Renal cortical epithelial cell (primary cell): ENCODE measurements at regions not wholly inside any gene's neighbourhood (a gene's known extent, or its start where the extent isn't known, plus 50 kb on each side); places are given as distances from the start of the nearest gene placed in this dataset.
"Not testable (repeated sequence)": the region's sequence is repeated elsewhere in the genome, so short reads cannot be mapped to it uniquely, and the experiment has no call there.

ENCODE experiments used
- DNase-seq: peaks from one replicate; pipeline ENCODE4 v3.0.0-alpha.2; 2011; ENCODE audit warnings: low read depth

- DNase-seq = not testable (repeated sequence)
These were observed 249.6 kb upstream of the RASGRP1 start for GRCh38 chr15:38814254-38814653.

- DNase-seq = no peak
These were observed 250.3 kb upstream of the RASGRP1 start for GRCh38 chr15:38814891-38815290.

DNA sequence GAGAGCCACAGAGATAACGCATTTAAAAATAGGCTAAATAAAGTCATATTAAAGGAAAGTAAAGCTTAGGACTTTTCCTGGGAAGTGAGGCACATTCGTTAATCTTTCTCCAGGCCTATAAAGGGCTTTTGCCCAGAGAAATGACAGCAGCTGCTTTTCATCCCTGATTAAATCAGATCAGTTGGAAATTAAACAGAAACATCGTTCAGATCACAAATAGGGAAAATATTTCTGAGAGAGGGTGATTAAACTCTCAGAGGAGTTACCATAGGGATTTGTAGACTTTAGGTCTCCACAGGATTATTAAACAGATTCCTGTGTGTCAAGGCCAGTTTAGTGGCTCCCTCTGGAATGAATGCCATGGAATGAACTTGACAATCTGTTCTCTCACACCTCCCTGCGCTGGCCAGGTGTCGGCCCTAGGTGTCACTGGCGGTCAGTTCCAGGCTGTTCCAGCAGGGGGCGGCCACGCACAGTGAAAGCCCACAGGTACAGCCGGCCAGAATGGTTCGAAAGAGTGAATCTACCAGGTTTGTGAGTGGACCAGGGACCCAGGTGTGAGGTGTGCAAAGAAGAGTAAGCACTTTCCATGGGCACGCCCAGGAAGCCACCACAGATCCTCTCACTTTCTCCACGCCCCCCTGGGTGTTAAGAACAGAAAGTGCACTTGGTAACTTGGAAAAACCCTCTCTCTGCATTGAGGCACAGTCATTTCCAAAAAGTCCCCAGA is 253.0 kb upstream of the RASGRP1 start:
- peak; percentile 62 for DNase-seq

DNA sequence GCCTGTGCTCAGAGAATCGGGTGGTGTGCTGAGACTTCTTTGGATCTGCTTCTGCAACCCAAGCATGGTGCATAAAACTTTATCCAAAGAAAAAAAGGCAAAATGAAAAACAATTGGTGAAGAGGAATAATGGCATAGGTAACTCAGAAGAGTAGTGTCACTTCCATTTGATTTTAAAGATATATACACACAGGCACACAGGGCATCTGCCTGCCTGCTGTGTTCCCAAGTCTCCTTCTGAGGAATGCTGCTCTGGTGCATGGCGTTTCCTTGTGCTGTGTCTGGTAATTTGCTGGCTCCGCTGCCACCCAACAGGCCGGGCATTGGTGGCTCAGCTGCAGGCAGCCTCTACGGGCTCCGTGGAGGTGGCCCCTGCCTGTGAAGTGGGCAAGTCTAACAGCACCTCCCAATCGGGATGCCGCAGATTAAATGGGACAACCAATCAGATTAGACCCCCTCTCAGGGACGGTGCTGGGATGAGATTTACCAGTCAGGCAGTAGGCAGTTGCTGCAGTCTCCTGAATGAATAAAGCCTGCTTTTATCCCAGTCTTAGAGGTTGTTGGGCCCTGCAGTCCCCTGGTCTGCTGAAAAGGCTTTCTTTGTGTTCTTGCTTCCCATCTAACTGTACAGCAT is 253.7 kb upstream of the RASGRP1 start:
- no peak for DNase-seq

GRCh38 chr15:38819387-38819950 is 254.9 kb upstream of the RASGRP1 start:
- DNase-seq = no peak

DNA sequence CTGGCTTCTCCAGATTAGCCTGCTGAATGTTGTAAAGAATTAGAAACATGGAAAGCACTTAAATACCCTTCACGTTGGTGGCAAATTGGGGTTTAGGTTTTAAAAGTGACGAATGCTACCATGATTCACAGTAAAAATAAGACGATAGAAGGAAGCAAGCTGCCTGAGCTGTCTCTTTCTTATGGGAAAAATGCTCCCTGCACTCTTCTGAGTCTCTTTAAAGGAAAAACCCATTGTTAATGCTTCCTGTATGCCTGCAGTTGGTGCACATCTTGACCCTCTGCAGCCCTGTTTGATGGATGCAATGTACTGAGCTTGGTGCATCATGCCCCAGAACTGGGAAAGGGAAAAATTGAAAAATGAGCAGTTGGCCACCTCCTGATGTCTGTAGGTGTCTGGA is 258.6 kb upstream of the RASGRP1 start:
- DNase-seq = no peak

DNA sequence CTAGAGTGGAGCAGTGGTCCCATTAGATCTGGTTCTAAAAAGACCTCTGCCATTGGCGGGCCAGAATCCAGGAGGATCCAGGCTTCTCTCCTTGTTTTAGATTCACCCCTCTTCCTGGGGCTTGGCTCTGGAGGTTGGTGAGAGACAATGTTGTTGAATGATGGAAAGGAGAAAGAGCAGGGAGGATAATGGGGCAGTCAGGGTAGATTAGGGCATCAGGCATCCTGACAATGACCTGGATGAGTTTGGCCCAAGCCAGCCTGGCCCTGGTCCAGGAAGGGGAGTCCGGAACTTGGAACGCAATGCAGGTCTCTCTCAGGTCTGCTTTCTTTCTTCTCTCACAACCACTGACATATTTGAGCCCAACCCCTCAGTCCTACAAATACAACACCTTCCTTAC is 260.1 kb upstream of the RASGRP1 start:
- DNase-seq = no peak

DNA sequence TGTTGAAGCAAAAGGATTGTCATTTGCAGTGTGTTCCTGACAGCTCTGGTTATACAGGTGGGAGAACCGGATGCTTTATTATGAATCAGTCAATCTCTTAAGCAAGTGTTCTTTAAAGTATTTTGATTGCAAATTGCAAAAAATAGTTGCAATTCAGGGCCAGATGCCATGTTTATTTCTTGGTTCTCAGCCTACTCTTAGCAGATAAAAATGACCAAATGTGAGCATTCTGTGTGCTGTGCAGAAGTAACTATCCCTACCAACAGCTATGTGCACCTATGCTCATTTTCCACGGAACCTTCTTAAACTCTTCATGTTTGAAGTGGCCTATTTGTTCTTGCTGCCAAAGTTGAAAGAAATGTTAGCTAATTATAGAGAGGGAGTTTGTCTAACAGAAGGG is 262.3 kb upstream of the RASGRP1 start:
- no peak for DNase-seq

GRCh38 chr15:38828031-38828532 is 263.5 kb upstream of the RASGRP1 start:
- peak; percentile 3 for DNase-seq

GRCh38 chr15:38829086-38829485 is 264.5 kb upstream of the RASGRP1 start:
- no peak for DNase-seq

- DNase-seq = no peak
These were observed 277.6 kb upstream of the RASGRP1 start for GRCh38 chr15:38842226-38842625.

GRCh38 chr15:38843051-38843501 is 278.5 kb upstream of the RASGRP1 start:
- no peak for DNase-seq

DNA sequence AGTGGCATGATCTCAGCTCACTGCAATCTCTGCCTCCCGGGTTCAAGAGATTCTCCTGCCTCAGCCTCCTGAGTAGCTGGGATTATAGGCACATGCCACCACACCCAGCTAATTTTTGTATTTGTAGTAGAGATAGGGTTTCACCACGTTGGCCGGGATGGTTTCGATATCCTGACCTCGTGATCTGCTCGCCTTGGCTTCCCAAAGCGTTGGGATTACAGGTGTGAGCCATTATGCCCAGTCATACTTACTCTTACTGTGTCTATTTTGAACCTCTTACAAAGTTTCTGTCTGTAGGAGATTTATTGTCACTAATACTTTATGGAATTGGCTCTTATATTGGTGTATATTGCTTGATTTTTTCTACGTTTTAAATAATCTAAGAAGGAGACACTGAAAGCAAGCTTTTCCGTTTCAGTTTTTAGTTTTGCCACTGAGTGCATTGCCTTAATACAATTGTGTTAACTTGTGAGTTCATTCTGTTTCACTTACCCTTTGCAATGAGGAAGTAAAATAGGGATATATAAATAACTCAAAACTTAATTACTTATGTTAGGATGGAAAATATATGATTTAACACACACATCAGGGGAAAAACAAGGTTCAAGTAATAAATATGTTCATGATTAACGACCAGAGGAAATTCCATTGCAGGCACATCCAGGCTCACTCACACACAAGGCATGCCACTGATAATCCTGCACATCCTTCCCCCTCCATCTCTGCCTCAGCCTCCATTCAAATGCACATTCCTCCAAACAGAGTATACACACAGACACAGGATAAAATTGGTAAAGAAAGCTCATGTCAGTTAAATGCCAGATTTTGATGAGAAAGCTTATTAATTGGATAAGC is 279.3 kb upstream of the RASGRP1 start:
- peak; percentile 26 for DNase-seq

GRCh38 chr15:38844736-38845135 is 280.1 kb upstream of the RASGRP1 start:
- DNase-seq = no peak

GRCh38 chr15:38846346-38846745 is 281.7 kb upstream of the RASGRP1 start:
- no peak for DNase-seq

- no peak for DNase-seq
These were observed 283.1 kb upstream of the RASGRP1 start for GRCh38 chr15:38847666-38848065.

DNA sequence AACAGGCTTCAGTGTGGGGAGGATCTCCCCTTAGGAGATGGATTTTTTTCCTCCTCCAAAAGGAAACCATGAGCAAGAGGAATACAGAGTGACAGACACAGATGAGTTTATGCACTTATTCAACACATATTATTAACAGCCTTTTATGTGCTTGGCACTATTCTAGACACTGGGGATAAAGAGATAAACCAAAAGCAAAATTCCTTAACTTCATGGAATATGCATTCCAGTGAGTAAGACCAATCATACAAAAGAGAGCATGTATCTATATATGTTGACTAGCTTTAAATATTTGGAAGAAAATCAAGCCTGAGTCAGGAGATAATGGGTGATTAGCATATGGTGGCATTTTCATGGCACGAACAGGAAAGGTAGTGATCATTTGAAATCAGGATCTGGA is 284.4 kb upstream of the RASGRP1 start:
- DNase-seq = no peak

GRCh38 chr15:38852188-38852587 is 287.6 kb upstream of the RASGRP1 start:
- not testable (repeated sequence) for DNase-seq

DNA sequence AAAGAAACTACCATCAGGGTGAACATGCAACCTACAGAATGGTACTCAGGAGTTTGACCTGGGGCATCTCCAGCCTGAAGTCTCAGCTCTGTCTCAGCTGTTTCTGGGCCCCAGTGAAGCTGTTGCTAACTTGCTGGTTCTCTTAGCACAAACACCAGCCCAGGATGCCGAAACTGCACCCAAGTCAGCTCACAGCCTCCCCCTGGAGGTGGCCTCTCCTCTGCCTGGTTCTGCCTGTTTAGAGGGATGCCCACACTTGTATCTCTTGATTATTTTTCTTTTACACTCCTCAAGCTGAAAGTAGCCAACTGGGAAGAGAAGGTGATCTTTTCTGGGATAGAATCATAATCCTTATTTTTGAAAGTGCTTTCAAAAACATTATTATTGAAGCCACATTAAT is 289.0 kb upstream of the RASGRP1 start:
- DNase-seq = no peak

GRCh38 chr15:38854506-38854905 is 289.9 kb upstream of the RASGRP1 start:
- DNase-seq = peak; percentile 45

GRCh38 chr15:38857814-38858213 is 293.2 kb upstream of the RASGRP1 start:
- no peak for DNase-seq

GRCh38 chr15:38859574-38859973 is 295.0 kb upstream of the RASGRP1 start:
- DNase-seq = no peak
